ENCODE measurements at regions not wholly inside any gene's neighbourhood (a gene's known extent, or its start where the extent isn't known, plus 50 kb on each side); places are given as distances from the start of the nearest gene placed in this dataset.
"Not testable (repeated sequence)": the region's sequence is repeated elsewhere in the genome, so short reads cannot be mapped to it uniquely, and the experiment has no call there.

GRCh38 chr14:106666341-106666740, 1140.0 kb downstream of the TMEM121 start:
- TF ChIP-seq, protein P1, sequence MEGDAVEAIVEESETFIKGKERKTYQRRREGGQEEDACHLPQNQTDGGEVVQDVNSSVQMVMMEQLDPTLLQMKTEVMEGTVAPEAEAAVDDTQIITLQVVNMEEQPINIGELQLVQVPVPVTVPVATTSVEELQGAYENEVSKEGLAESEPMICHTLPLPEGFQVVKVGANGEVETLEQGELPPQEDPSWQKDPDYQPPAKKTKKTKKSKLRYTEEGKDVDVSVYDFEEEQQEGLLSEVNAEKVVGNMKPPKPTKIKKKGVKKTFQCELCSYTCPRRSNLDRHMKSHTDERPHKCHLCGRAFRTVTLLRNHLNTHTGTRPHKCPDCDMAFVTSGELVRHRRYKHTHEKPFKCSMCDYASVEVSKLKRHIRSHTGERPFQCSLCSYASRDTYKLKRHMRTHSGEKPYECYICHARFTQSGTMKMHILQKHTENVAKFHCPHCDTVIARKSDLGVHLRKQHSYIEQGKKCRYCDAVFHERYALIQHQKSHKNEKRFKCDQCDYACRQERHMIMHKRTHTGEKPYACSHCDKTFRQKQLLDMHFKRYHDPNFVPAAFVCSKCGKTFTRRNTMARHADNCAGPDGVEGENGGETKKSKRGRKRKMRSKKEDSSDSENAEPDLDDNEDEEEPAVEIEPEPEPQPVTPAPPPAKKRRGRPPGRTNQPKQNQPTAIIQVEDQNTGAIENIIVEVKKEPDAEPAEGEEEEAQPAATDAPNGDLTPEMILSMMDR (IDR thresholded peaks at IDR 0.05; ENCODE audit: unreplicated experiment), result no peak
- Mint-ChIP-seq H3K27me3 (no peaks in the 10 kb centered on the region), H3K9me3 (ENCODE audit: low read depth) (peaks cover 49% of the 10 kb centered on the region), H3K27ac (no peak overlapping the region), H3K4me1 (ENCODE audit: low read depth) (no peaks in the 10 kb centered on the region), H3K4me3 (ENCODE audit: low read depth) (no peak overlapping the region), H3K36me3 (ENCODE audit: insufficient read depth) (peaks cover 1% of the 10 kb centered on the region)
- DNase-seq (ENCODE audit: low spot score, unreplicated experiment), result no peak

DNA sequence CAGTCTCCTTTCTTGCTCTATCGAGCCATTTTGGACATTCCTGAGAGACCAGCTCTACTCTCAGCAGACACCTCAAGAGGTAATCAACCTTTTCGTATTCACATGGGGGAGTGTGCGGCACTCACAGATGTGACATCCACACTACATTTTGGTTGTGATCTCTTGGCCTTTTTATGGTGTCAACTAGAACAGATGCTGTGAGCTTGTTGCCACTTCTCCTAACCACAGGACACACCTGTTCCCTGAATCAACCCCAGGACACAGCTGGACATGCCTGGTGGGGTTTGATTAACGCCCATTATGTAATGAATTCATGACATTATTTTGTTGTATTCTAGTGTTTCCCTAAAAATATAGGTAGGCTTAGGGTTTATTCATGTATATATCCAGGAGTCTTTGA, 1143.6 kb downstream of the TMEM121 start:
- Mint-ChIP-seq H3K9me3 (ENCODE audit: low read depth) (peaks cover 45% of the 10 kb centered on the region), H3K27me3 (no peaks in the 10 kb centered on the region), H3K27ac (no peak overlapping the region), H3K4me3 (ENCODE audit: low read depth) (no peak overlapping the region), H3K4me1 (ENCODE audit: low read depth) (no peaks in the 10 kb centered on the region), H3K36me3 (ENCODE audit: insufficient read depth) (peaks cover 4% of the 10 kb centered on the region)
- TF ChIP-seq, protein P1 (IDR thresholded peaks at IDR 0.05; ENCODE audit: unreplicated experiment), result no peak
- no peak for DNase-seq (ENCODE audit: low spot score, unreplicated experiment)

DNA sequence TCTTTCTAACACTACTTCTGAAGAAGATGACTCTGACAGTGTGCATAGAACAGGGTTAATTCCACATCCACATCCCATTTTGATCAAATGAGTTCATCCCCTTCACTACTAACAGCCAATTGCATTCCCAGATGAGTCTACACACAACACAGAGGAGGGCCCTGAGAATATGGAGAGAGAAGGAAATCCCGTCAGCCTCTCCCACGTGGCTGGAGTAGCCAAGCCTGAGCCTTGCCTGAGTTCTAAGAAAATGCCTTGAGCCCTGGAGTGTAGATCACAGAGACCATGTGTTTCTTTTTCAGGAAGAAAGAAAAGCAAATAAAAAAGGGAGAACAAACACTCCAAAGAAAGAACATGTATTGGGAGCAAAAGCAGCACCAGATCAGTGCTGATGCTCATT, 1147.7 kb downstream of the TMEM121 start:
- not testable (repeated sequence) for H3K4me1 Mint-ChIP-seq (ENCODE audit: low read depth); H3K27me3 Mint-ChIP-seq; DNase-seq (ENCODE audit: low spot score, unreplicated experiment); H3K27ac Mint-ChIP-seq; H3K36me3 Mint-ChIP-seq (ENCODE audit: insufficient read depth); H3K4me3 Mint-ChIP-seq (ENCODE audit: low read depth)
- peaks cover 52% of the 10 kb centered on the region for H3K9me3 Mint-ChIP-seq (ENCODE audit: low read depth)

DNA sequence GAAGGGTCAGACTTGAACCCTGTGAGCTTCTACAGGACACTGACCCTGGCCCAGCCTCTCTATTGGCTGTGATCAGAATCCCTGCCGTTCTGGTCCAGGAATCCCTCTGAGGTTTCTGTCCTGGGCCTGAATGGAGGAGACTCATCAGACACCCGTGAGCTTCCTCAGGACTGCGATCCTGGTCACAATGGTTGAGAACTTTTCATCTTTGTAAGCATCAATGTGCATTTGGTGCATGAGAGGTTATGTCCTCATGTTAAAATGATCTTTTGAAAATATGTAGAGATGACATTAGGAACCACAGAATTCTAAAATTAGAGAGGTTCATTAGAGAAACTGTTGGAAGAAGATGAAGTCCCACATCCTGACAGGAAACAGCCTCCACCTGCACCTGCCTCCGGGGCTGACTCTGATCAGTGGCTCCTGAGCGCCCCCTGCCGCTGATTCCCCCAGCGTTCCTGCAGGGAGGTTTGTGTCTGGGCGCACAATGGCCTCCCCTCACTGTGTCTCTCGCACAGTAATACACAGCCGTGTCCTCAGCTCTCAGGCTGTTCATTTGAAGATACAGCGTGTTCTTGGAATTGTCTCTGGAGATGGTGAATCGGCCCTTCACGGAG, 1148.2 kb downstream of the TMEM121 start:
- not testable (repeated sequence) for H3K4me3 Mint-ChIP-seq (ENCODE audit: low read depth); H3K27me3 Mint-ChIP-seq; H3K27ac Mint-ChIP-seq; H3K4me1 Mint-ChIP-seq (ENCODE audit: low read depth); DNase-seq (ENCODE audit: low spot score, unreplicated experiment); H3K36me3 Mint-ChIP-seq (ENCODE audit: insufficient read depth)
- peaks cover 52% of the 10 kb centered on the region for H3K9me3 Mint-ChIP-seq (ENCODE audit: low read depth)

GRCh38 chr14:106675716-106676115, 1149.3 kb downstream of the TMEM121 start:
- not testable (repeated sequence) for H3K36me3 Mint-ChIP-seq (ENCODE audit: insufficient read depth); H3K4me1 Mint-ChIP-seq (ENCODE audit: low read depth); H3K4me3 Mint-ChIP-seq (ENCODE audit: low read depth); DNase-seq (ENCODE audit: low spot score, unreplicated experiment); H3K27ac Mint-ChIP-seq; H3K27me3 Mint-ChIP-seq
- H3K9me3 Mint-ChIP-seq (ENCODE audit: low read depth), result peaks cover 55% of the 10 kb centered on the region

DNA sequence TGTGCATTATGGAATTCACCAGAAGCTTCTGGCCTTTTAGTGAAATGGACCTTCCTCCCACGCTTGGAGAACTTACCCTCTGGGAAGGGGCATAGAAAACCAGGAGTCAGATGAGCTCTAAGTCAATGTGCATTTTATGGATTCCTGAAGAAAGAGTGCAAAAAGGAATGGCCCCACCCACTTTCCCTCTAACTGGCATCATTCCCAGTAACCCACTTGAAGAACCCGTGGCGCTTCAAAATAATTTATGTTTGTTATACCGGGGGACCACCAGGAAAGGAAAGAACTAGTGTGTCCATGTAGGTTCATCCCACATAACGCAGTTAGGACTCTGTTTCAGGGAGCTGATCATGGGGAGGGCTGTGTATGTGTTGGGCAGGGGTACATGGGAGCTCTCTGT, 1153.4 kb downstream of the TMEM121 start:
- Mint-ChIP-seq H3K27ac (no peak overlapping the region), H3K9me3 (ENCODE audit: low read depth) (peaks cover 56% of the 10 kb centered on the region), H3K4me1 (ENCODE audit: low read depth) (no peaks in the 10 kb centered on the region), H3K36me3 (ENCODE audit: insufficient read depth) (peaks cover 1% of the 10 kb centered on the region), H3K27me3 (no peaks in the 10 kb centered on the region), H3K4me3 (ENCODE audit: low read depth) (no peak overlapping the region)
- DNase-seq (ENCODE audit: low spot score, unreplicated experiment), result no peak
- TF ChIP-seq, protein P1 (IDR thresholded peaks at IDR 0.05; ENCODE audit: unreplicated experiment), result no peak

GRCh38 chr14:106681161-106681560, 1154.8 kb downstream of the TMEM121 start:
- Mint-ChIP-seq H3K27ac (no peak overlapping the region), H3K9me3 (ENCODE audit: low read depth) (peaks cover 58% of the 10 kb centered on the region)
- TF ChIP-seq, protein P1 (IDR thresholded peaks at IDR 0.05; ENCODE audit: unreplicated experiment), result no peak

More at GRCh38 chr14:106681161-106681560, 1154.8 kb downstream of the TMEM121 start:
- Mint-ChIP-seq H3K4me3 (ENCODE audit: low read depth) (no peak overlapping the region), H3K4me1 (ENCODE audit: low read depth) (no peaks in the 10 kb centered on the region), H3K27me3 (no peaks in the 10 kb centered on the region), H3K36me3 (ENCODE audit: insufficient read depth) (peaks cover 2% of the 10 kb centered on the region)
- DNase-seq (ENCODE audit: low spot score, unreplicated experiment), result no peak

Measured in progenitor cell of endocrine pancreas (in vitro differentiated cells).